A549 (cell line): ENCODE measurements at regions not wholly inside any gene's neighbourhood (a gene's known extent, or its start where the extent isn't known, plus 50 kb on each side); places are given as distances from the start of the nearest gene placed in this dataset.

ENCODE experiments used
- ATAC-seq, 2 experiments: fragments of 200-7000 bp in 1 of 2; fragments of >200 bp in 1 of 2; cut with Nextera tagmentation in 1 of 2; cut with Tn5 transposase in 1 of 2; 3 replicates each; pipeline versions ENCODE4 v1.8.0 to v1.9.1; 2018 to 2020; ENCODE audit warnings: mild to moderate bottlenecking in 1 of 2, moderate library complexity in 1 of 2
- CTCF ChIA-PET: fragments of 300-600 bp; sonication (Branson Sonifier 250); formaldehyde crosslinking; extraction: SDS; loops from one replicate; lab custom pipeline; 2021; ENCODE audit warnings: antibody characterized with exemption, inconsistent platforms; lab: Yijun Ruan, JAX
- POLR2A ChIA-PET: fragments of 350-600 bp; formaldehyde crosslinking; extraction: SDS; loops from one replicate; lab custom pipeline; 2021; ENCODE audit warnings: antibody characterized with exemption, inconsistent platforms; lab: Yijun Ruan, JAX
- DNase-seq, 2 experiments: peaks; one replicate each; pipeline versions ENCODE4 v3.0.0 to v3.0.0-alpha.2; 2011 to 2016; ENCODE audit warnings: low read depth in 1 of 2, low spot score in 1 of 2
- FAIRE-seq: peaks from 2 replicates; lab custom pipeline; 2011; peaks lifted over from hg19 to GRCh38; lab: Jason Lieb, UNC
- H3K27ac ChIP-seq, 2 experiments: fragments of >200 bp; sonication (Bioruptor Twin); formaldehyde crosslinking; 3 replicates each; pipeline ENCODE4 v1.5.1; 2016 to 2017
- H3K4me1 ChIP-seq: fragments of >200 bp; sonication (Bioruptor Twin); formaldehyde crosslinking; 3 replicates; pipeline ENCODE4 v1.6.1; 2016
- H3K4me2 ChIP-seq: fragments of >200 bp; sonication (Bioruptor Twin); formaldehyde crosslinking; 3 replicates; pipeline ENCODE4 v1.6.1; 2016
- H3K4me3 ChIP-seq: fragments of >200 bp; sonication (Bioruptor Twin); formaldehyde crosslinking; 3 replicates; pipeline ENCODE4 v1.5.1; 2016
- H3K9me3 ChIP-seq: fragments of >200 bp; sonication (Bioruptor Twin); formaldehyde crosslinking; 3 replicates; pipeline ENCODE4 v1.6.1; 2016
- ATOH8 ChIP-seq: fragments of 250-450 bp; sonication (Bioruptor Pico); IDR thresholded peaks from 2 replicates; pipeline ENCODE4 v1.5.0; 2020; ENCODE audit warnings: low read depth, mild to moderate bottlenecking, moderate library complexity
- CBX2 ChIP-seq: fragments of 200-600 bp; sonication (generic); IDR thresholded peaks from 2 replicates; pipeline ENCODE4 v1.6.1; 2016; ENCODE audit warnings: low read depth, mild to moderate bottlenecking, borderline replicate concordance
- CBX8 ChIP-seq: fragments of 200-600 bp; sonication (generic); IDR thresholded peaks from 2 replicates; pipeline ENCODE4 v1.6.1; 2016
- CHD2 ChIP-seq: fragments of 150-350 bp; IDR thresholded peaks from 2 replicates; pipeline ENCODE4 v1.6.1; 2014; ENCODE audit warnings: low read length; ENCODE audit not compliant: partially characterized antibody
- E2F6 ChIP-seq: IDR thresholded peaks from 2 replicates; pipeline ENCODE4 v1.6.1; 2012; ENCODE audit warnings: low read depth, borderline replicate concordance
- ELK1 ChIP-seq: fragments of 150-350 bp; IDR thresholded peaks from 2 replicates; pipeline ENCODE4 v1.6.1; 2014; ENCODE audit warnings: low read depth, mild to moderate bottlenecking, low read length
- EP300 ChIP-seq, 2 experiments: fragments of >200 bp; sonication (Bioruptor Twin); formaldehyde crosslinking; IDR thresholded peaks; 2 replicates in 1 of 2; 3 replicates in 1 of 2; pipeline ENCODE4 v1.6.1; 2016 to 2017
- FOSL2 ChIP-seq, 2 experiments: fragments of 450-650 bp in 1 of 2; fragments of >200 bp in 1 of 2; sonication (Bioruptor Twin) in 1 of 2; formaldehyde crosslinking; IDR thresholded peaks; 2 replicates each; pipeline versions ENCODE4 v1.5.0 to v1.6.1; 2016 to 2020; ENCODE audit warnings: mild to moderate bottlenecking in 1 of 2, moderate library complexity in 1 of 2
- GATA3 ChIP-seq: IDR thresholded peaks from 2 replicates; pipeline ENCODE4 v1.6.1; 2012; ENCODE audit warnings: borderline replicate concordance
- HEYL ChIP-seq: fragments of 250-450 bp; sonication (Bioruptor Pico); IDR thresholded peaks from 2 replicates; pipeline ENCODE4 v1.8.0; 2021; ENCODE audit warnings: mild to moderate bottlenecking, moderate library complexity
- HMGXB4 ChIP-seq: fragments of 250-450 bp; sonication (Bioruptor Pico); IDR thresholded peaks from 2 replicates; pipeline ENCODE4 v1.5.0; 2021; ENCODE audit warnings: mild to moderate bottlenecking, moderate library complexity, borderline replicate concordance
- HOXB13 ChIP-seq: fragments of 250-450 bp; sonication (Bioruptor Pico); IDR thresholded peaks from 2 replicates; pipeline ENCODE4 v1.5.0; 2020; ENCODE audit warnings: low read depth, mild to moderate bottlenecking, moderate library complexity
- JUN ChIP-seq, 2 experiments: fragments of >200 bp; sonication (Bioruptor Twin); formaldehyde crosslinking; IDR thresholded peaks; 2 replicates in 1 of 2; 3 replicates in 1 of 2; pipeline ENCODE4 v1.6.1; 2016 to 2017
- JUNB ChIP-seq: fragments of >200 bp; sonication (Bioruptor Twin); formaldehyde crosslinking; IDR thresholded peaks from 2 replicates; pipeline ENCODE4 v1.6.1; 2016
- KDM1A ChIP-seq: fragments of 200-600 bp; sonication (generic); IDR thresholded peaks from 2 replicates; pipeline ENCODE4 v1.6.1; 2016; ENCODE audit warnings: low read depth, mild to moderate bottlenecking
- KDM5A ChIP-seq: fragments of 200-600 bp; sonication (generic); IDR thresholded peaks from 2 replicates; pipeline ENCODE4 v1.6.1; 2016; ENCODE audit warnings: antibody characterized with exemption, mild to moderate bottlenecking
- NFE2L2 ChIP-seq: fragments of 150-350 bp; conservative IDR thresholded peaks from 2 replicates; pipeline ENCODE4 v1.6.1; 2014; ENCODE audit warnings: low read length
- NPAS2 ChIP-seq: fragments of 250-450 bp; sonication (Bioruptor Pico); IDR thresholded peaks from 2 replicates; pipeline ENCODE4 v1.8.0; 2022; ENCODE audit warnings: mild to moderate bottlenecking, moderate library complexity, borderline replicate concordance
- POLR2A ChIP-seq: IDR thresholded peaks from 2 replicates; pipeline ENCODE4 v1.6.1; 2012; ENCODE audit warnings: mild to moderate bottlenecking, low read length
- POLR2AphosphoS2 ChIP-seq: conservative IDR thresholded peaks from 2 replicates; pipeline ENCODE4 v1.6.1; 2012; ENCODE audit warnings: low read length, improper control_type of control experiment, inconsistent platforms
- REST ChIP-seq: fragments of 200-600 bp; sonication (generic); IDR thresholded peaks from 2 replicates; pipeline ENCODE4 v1.6.1; 2016; ENCODE audit warnings: antibody characterized with exemption, mild to moderate bottlenecking, moderate library complexity
- RNF2 ChIP-seq: fragments of 200-600 bp; sonication (generic); IDR thresholded peaks from 2 replicates; pipeline ENCODE4 v1.6.1; 2016; ENCODE audit warnings: low read depth, mild to moderate bottlenecking, antibody characterized with exemption, moderate library complexity, borderline replicate concordance
- SREBF2 ChIP-seq: fragments of 450-650 bp; IDR thresholded peaks from 2 replicates; pipeline ENCODE4 v1.6.1; 2014; ENCODE audit warnings: mild to moderate bottlenecking, moderate library complexity
- TP53 ChIP-seq: fragments of 250-450 bp; sonication (Bioruptor Pico); IDR thresholded peaks from 2 replicates; pipeline ENCODE4 v1.5.0; 2021; ENCODE audit warnings: mild to moderate bottlenecking, moderate library complexity
- ZNF302 ChIP-seq: fragments of 250-450 bp; sonication (Bioruptor Pico); IDR thresholded peaks from 2 replicates; pipeline ENCODE4 v1.9.0; 2021; ENCODE audit warnings: inconsistent platforms, mild to moderate bottlenecking, moderate library complexity
- ZSCAN20 ChIP-seq: fragments of 250-450 bp; sonication (Bioruptor Pico); IDR thresholded peaks from 2 replicates; pipeline ENCODE4 v1.8.0; 2022; ENCODE audit warnings: mild to moderate bottlenecking, moderate library complexity
- WGBS: methylation state at CpG from one replicate; pipeline ENCODE4 v1.1.6; 2017; ENCODE audit errors: missing lambda C conversion rate; 5-methylcytosine and 5-hydroxymethylcytosine counted together

- Histone ChIP-seq H3K4me2 (no peak overlapping the region), H3K4me1 (no peaks in the 10 kb centered on the region), H3K4me3 (no peak overlapping the region), H3K9me3 (no peaks in the 10 kb centered on the region), H3K27ac (no peak overlapping the region)
- DNase-seq (no peak), ATAC-seq (no peak), FAIRE-seq (no peak)
- WGBS = 83% methylated on average over 1 of the region's 1 CpG
- POLR2A ChIA-PET = no interaction called here
- TF ChIP-seq HMGXB4 = no peak
- TF ChIP-seq, all 56 proteins: peak for 0
- CTCF ChIA-PET = no interaction called here
Measured at GRCh38 chr6:144594585-144594984, 309.4 kb downstream of the UTRN start.

- 76% methylated on average over 3 of the region's 3 CpGs for WGBS
- DNase-seq (no peak), FAIRE-seq (no peak), ATAC-seq (no peak)
- H3K27ac ChIP-seq = no peak overlapping the region
- no peaks in the 10 kb centered on the region for H3K9me3 ChIP-seq
- no peaks in the 10 kb centered on the region for H3K4me1 ChIP-seq
- CTCF ChIA-PET = no interaction called here
- H3K4me2 ChIP-seq = no peak overlapping the region
- H3K4me3 ChIP-seq = no peak overlapping the region
- POLR2A ChIA-PET = no interaction called here
- TF ChIP-seq KDM1A (no peak), NFE2L2 (no peak), SREBF2 (no peak), FOSL2 (IDR thresholded peaks at IDR 0.05) (no peak), FOSL2 (CRISPR knock-in tag; IDR thresholded peaks at IDR 0.05) (no peak), POLR2AphosphoS2 (no peak), HOXB13 (no peak), HEYL (CRISPR knock-in tag) (no peak), ATOH8 (CRISPR knock-in tag) (no peak)
Measured at GRCh38 chr6:144595266-144595665, 310.1 kb downstream of the UTRN start.

- CTCF ChIA-PET = no interaction called here
- no peak for ATAC-seq
- no peak overlapping the region for H3K27ac ChIP-seq
- no peak overlapping the region for H3K4me3 ChIP-seq
- no peak for DNase-seq
- no peak for FAIRE-seq
- no peaks in the 10 kb centered on the region for H3K9me3 ChIP-seq
- H3K4me2 ChIP-seq = no peak overlapping the region
- no peaks in the 10 kb centered on the region for H3K4me1 ChIP-seq
- POLR2A ChIA-PET = no interaction called here
- TF ChIP-seq ZNF302 (CRISPR knock-in tag) (no peak), ATOH8 (CRISPR knock-in tag) (no peak), FOSL2 (IDR thresholded peaks at IDR 0.05) (no peak), FOSL2 (CRISPR knock-in tag; IDR thresholded peaks at IDR 0.05) (no peak), E2F6 (no peak), KDM1A (no peak), EP300 (IDR thresholded peaks at IDR 0.05) (no peak), ZSCAN20 (no peak), POLR2A (no peak), GATA3 (no peak), CBX2 (no peak), REST (no peak), CBX8 (no peak), CHD2 (no peak), ELK1 (no peak), KDM5A (no peak), RNF2 (no peak), JUN (IDR thresholded peaks at IDR 0.05) (no peak), JUNB (no peak), NPAS2 (CRISPR knock-in tag) (no peak), TP53 (CRISPR knock-in tag) (no peak)
- TF ChIP-seq, all 56 proteins: peak for 0
Measured at GRCh38 chr6:144597511-144597910, 312.4 kb downstream of the UTRN start.
